HG02840 (cell line): ENCODE measurements at regions not wholly inside any gene's neighbourhood (a gene's known extent, or its start where the extent isn't known, plus 50 kb on each side); places are given as distances from the start of the nearest gene placed in this dataset.

ENCODE experiments used
- ATAC-seq: cut with Tn5 transposase; IDR thresholded peaks from one replicate; pipeline ENCODE4 v1.9.1; 2021; ENCODE audit warnings: mild to moderate bottlenecking, moderate library complexity, moderate number of reproducible peaks; ENCODE audit not compliant: unreplicated experiment, low FRiP score

DNA sequence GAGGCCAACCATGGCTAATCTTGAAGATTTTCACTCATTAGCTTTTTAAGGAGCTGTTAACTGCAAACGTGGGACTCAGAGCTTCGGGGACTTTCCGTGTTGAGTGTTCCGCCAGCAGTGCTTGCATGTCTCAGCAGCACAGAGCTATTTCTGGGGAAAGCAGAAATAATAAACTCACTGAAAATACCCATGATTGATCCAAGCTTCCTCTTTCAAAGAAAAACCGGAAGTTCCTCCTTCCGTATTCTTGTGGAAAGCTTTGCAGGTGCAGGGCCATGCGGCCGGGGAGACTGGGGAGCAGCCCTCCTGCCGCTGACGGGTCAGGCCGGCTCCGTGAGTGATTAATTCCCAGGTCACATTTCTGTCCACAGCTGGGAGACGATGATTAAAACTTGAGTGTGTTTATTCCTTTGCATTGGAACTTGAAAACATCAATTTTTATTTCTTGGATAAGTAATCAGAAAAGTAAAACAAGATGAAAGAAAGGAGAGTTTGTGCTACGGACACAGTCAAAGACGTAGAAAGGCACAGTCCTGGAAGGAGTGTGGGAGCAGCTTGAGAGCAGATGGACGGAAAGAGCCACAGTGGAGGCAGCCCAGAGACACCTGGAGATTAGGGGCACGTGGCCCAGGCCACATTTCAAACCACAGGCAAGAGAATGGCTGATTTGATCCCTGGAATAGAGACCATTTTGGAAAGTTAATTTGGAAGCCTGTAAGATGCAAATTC is 54.2 kb upstream of the CTDP1 start:
- ATAC-seq, result peak; percentile 68

DNA sequence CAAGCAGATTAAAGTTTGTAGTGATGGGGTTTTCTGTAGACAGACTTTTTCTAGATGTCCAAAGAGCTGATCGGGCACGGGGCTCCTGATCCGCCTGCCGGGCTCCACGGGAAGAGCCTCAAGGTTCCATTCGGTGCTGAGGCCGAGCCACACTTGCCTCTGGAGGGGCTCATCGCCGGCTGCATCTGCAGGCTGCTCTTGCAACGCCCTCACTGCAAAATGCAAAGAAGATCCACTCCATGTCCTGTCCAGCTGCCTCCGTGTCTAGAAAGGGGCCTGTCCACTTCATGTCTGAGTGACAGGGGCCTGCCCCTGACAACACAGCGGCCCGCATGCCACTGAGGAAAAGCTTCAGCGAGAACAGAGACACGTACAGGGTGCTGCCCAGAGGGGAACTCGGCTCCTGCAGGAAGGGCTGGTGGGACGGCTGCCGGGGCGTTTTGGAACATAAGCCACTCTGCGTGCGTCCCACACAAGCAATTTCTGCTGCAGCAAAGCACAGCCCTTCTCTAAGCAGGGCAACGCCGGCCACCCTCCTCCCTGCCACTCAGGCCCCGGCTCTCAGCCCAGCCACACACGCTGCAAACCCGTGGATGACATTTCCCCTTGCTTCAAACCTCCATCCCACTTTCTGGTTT is 53.6 kb upstream of the CTDP1 start:
- ATAC-seq, result no peak

DNA sequence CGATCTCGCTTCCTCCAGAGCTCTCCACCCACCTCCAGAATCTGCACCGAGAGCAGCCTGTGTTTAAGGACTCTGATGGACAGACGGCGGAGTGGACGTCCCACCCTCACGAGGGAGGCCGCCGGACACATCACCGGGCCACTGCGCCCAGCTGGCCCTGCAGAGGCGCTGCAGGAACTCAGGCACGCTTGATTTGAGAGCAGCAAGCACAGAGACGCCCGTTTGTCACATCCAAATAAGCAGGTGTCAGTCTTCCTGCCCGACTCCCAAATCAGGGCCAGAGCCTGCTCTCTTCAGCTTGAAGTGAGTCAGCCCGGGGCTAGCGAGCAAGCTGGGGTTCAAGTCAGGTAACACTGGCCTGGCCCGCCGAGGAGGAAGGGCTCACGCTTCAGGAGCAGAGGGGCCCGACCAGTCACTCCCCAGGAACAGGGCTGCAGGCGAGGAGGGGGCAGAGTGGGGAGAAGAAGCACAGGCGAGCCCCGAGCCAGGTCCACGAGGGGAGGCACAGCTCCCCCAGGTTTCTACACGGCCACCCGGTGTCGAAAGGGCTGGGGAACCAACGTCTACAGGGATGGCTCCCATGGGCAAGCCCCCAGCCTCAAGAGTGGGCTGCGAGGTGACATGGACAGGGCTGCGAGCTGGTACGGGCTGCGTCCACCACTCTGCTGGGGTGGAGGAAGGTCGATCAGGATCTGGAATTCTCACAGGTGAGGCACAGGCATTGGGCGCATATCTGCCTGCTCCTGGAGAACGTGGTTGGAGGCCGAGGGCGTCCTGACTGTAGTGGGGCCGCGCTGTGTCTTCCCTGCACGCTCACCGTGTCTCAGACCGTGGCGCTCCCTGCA is 52.5 kb upstream of the CTDP1 start:
- no peak for ATAC-seq

DNA sequence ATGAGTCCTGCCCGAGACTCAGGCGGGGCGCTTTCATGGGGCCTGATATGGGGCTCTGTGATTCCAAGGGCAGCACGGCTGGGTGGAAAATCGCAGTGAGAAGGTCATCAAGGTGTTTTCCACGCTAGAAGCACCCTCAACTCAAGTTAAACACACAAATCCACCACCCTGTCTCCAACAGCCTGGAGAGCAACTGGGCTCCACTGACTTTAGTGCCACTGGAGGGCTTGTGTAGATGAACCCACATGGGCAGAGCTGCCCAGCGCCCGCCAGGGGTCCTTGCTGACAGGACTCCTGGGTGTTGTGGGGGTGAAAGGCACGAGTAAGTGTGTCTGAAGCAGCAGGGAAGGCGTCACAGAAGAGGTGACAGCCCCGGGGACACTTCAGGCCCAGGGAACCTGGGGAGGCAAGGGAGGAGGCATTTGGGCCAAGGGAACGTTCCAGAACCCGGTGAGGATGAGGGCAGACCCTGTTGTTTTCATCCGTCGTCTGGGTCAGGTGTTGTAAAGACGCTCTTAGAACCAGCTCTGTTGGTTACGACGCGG is 51.8 kb upstream of the CTDP1 start:
- ATAC-seq, result no peak

DNA sequence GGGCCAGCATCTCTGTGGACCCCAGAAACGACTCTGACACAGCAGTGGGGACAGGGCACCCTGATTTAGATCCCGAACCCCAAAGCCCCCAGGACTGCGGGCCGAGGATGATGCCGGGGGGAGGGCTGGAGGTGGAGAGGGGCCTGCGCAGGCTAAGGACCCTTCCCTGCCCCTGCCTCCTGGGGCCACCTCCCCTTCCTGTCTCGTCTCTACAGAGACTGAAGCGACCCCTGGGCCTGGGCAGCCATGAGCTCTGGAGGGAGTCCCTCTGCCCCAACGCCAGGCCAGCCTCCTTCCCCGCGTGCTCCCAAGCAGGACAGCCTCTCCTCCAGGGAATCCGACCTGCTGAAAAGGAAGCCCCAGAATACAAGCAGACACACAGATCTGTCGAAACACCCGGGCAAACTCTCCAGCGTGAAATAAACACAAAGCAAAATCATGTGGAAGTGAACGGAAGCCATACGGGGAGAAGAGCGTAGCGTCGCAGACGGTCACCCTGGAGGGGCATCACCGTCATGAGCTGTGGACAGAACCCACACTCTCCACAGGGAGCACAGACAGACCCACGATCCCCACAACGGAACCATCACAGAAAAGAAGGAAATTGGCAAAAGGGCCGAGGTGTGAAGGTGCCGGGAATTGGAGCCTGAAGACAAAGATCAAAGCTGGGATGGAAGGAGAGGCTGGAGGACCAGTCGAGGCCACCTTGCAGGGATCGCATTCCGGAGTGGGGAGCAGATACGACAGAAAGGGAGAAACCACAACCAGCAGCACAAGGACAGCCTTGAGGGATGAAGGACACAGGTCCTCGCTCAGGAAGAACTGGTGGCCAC is 51.0 kb upstream of the CTDP1 start:
- ATAC-seq, result no peak

DNA sequence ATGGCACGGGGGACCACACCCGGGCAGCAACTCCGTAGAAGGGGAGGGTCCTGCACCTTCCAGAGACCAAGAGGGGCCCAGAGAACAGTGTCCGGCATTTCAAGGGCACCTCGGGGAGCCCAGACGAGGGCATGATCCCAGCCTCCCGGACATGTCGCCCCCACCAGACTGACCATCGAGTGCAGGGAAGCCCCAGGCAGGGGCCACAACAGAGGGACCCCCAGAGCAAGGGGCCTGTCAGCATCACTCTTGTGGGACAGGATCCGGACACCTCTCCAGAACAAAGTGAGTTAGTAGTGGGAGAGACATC is 50.4 kb upstream of the CTDP1 start:
- no peak for ATAC-seq

DNA sequence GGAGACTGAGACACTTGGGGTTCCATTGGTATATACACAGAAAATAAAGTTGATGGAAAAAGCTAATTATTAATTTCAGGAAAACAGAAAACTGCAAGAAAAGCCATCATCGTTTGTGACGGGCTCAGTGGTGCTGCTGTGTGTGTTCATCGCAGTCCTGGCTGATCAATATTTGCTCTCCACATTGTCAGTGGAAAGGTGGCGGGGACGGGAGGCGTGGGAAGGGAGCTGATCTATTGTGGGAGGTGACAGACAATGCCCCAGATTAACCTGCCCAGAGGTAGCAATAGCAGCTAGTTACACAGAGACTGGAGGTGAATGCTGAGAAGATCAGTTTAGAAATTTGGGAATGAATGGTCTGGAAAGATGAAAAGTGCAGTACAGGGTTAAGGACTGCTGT is 50.0 kb upstream of the CTDP1 start:
- no peak for ATAC-seq
